Breast epithelium (tissue), 3 donors: ENCODE measurements at regions not wholly inside any gene's neighbourhood (a gene's known extent, or its start where the extent isn't known, plus 50 kb on each side); places are given as distances from the start of the nearest gene placed in this dataset.

Experiments
- POLR2AphosphoS5 ChIP-seq, 3 donors: sonication (generic); formaldehyde crosslinking; IDR thresholded peaks; one replicate each; pipeline ENCODE4 v1.6.1; 2017; ENCODE audit warnings: antibody characterized with exemption in 3 of 3
- TF ChIP-seq, protein P1 (sequence below), 3 donors: fragments of 450-650 bp; IDR thresholded peaks; one replicate each; pipeline ENCODE4 v1.5.1; 2016 to 2017; ENCODE audit warnings: antibody characterized with exemption in 3 of 3, mild to moderate bottlenecking in 3 of 3, moderate library complexity in 3 of 3

DNA sequence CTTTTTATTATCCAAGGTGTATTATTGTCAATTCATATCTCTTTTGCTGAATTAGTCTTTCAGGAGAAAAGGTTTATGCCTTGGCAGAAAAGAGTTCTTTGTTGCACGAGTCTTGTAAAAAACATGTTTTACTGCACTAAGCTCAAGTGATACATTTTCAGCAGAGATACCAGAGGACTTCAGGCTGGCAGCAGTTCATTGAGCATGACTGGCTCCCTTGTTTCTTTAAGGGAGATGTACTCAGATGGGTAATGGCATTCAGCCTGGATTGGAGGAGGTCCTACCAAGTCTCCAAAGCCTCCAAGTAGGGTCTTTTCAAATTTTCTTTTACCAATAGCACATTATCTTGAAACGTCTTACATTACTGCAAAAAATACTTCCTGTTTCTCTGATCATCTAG is 400.1 kb downstream of the NSUN3 start:
- no peak for TF ChIP-seq POLR2AphosphoS5 (IDR thresholded peaks at IDR 0.05)
- TF ChIP-seq, protein P1, sequence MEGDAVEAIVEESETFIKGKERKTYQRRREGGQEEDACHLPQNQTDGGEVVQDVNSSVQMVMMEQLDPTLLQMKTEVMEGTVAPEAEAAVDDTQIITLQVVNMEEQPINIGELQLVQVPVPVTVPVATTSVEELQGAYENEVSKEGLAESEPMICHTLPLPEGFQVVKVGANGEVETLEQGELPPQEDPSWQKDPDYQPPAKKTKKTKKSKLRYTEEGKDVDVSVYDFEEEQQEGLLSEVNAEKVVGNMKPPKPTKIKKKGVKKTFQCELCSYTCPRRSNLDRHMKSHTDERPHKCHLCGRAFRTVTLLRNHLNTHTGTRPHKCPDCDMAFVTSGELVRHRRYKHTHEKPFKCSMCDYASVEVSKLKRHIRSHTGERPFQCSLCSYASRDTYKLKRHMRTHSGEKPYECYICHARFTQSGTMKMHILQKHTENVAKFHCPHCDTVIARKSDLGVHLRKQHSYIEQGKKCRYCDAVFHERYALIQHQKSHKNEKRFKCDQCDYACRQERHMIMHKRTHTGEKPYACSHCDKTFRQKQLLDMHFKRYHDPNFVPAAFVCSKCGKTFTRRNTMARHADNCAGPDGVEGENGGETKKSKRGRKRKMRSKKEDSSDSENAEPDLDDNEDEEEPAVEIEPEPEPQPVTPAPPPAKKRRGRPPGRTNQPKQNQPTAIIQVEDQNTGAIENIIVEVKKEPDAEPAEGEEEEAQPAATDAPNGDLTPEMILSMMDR (IDR thresholded peaks at IDR 0.05), result no peak
